ENCODE measurements at regions not wholly inside any gene's neighbourhood (a gene's known extent, or its start where the extent isn't known, plus 50 kb on each side); places are given as distances from the start of the nearest gene placed in this dataset.

GRCh38 chr2:41785251-41786022 lies 262.4 kb upstream of the PKDCC start:
- no peak overlapping the region for H3K9ac ChIP-seq
- Mint-ChIP-seq H3K27me3 (ENCODE audit: insufficient read depth, low read depth) (peaks cover 7% of the 10 kb centered on the region), H3K4me3 (no peak overlapping the region), H3K36me3 (no peaks in the 10 kb centered on the region), H3K27ac (no peak overlapping the region), H3K9me3 (no peaks in the 10 kb centered on the region), H3K4me1 (peaks cover 9% of the 10 kb centered on the region)
- H3K9me3 ChIP-seq (ENCODE audit: low read depth), result no peaks in the 10 kb centered on the region
- no peaks in the 10 kb centered on the region for H4K20me1 ChIP-seq (ENCODE audit: low read depth)
- H3K36me3 ChIP-seq, result no peaks in the 10 kb centered on the region
- H3K4me3 ChIP-seq, result no peak overlapping the region
- H3K79me2 ChIP-seq (ENCODE audit: low read depth), result no peaks in the 10 kb centered on the region
- H3K4me2 ChIP-seq, result no peak overlapping the region
- no peaks in the 10 kb centered on the region for H3K27me3 ChIP-seq
- H2AFZ ChIP-seq (replicated peaks), result no peak overlapping the region
- H3F3A ChIP-seq (ENCODE audit: low read depth), result no peaks in the 10 kb centered on the region
- no peak overlapping the region for H3K27ac ChIP-seq
- DNase-seq (ENCODE audit: low spot score), result no peak
- no peaks in the 10 kb centered on the region for H3K4me1 ChIP-seq
- no peak for TF ChIP-seq EZH2 (IDR thresholded peaks at IDR 0.05)
- TF ChIP-seq EZH2phosphoT487 (IDR thresholded peaks at IDR 0.05), result no peak
- TF ChIP-seq CTCF (IDR thresholded peaks at IDR 0.05), result no peak

- no peaks in the 10 kb centered on the region for H3K4me1 ChIP-seq
- H3K79me2 ChIP-seq (ENCODE audit: low read depth), result no peaks in the 10 kb centered on the region
- H3K4me2 ChIP-seq, result no peak overlapping the region
- H3K4me1 Mint-ChIP-seq, result no peaks in the 10 kb centered on the region
- DNase-seq (ENCODE audit: low spot score), result peak; percentile 65
- H3K36me3 Mint-ChIP-seq, result no peaks in the 10 kb centered on the region
- H3K27ac Mint-ChIP-seq, result no peak overlapping the region
- no peak overlapping the region for H3K9ac ChIP-seq
- H3K4me3 Mint-ChIP-seq, result peak overlapping the region; percentile 3
- peaks cover 3% of the 10 kb centered on the region for H4K20me1 ChIP-seq (ENCODE audit: low read depth)
- no peaks in the 10 kb centered on the region for H3K27me3 ChIP-seq
- no peak overlapping the region for H2AFZ ChIP-seq (replicated peaks)
- no peaks in the 10 kb centered on the region for H3F3A ChIP-seq (ENCODE audit: low read depth)
- TF ChIP-seq EZH2phosphoT487 (IDR thresholded peaks at IDR 0.05) (no peak), EZH2 (IDR thresholded peaks at IDR 0.05) (no peak)
- H3K36me3 ChIP-seq, result no peaks in the 10 kb centered on the region
- H3K9me3 Mint-ChIP-seq, result no peaks in the 10 kb centered on the region
- H3K4me3 ChIP-seq, result no peak overlapping the region
- peaks cover 9% of the 10 kb centered on the region for H3K27me3 Mint-ChIP-seq (ENCODE audit: insufficient read depth, low read depth)
- no peaks in the 10 kb centered on the region for H3K9me3 ChIP-seq (ENCODE audit: low read depth)
- H3K27ac ChIP-seq, result no peak overlapping the region
Observed at GRCh38 chr2:41791523-41791922, 256.3 kb upstream of the PKDCC start.

GRCh38 chr2:41803361-41803760 lies 244.5 kb upstream of the PKDCC start:
- peaks cover 13% of the 10 kb centered on the region for H3K9me3 Mint-ChIP-seq
- H3K4me3 ChIP-seq, result no peak overlapping the region
- H3K27me3 Mint-ChIP-seq (ENCODE audit: insufficient read depth, low read depth), result no peaks in the 10 kb centered on the region
- no peaks in the 10 kb centered on the region for H4K20me1 ChIP-seq (ENCODE audit: low read depth)
- no peak for TF ChIP-seq EZH2phosphoT487 (IDR thresholded peaks at IDR 0.05)
- no peak for TF ChIP-seq EZH2 (IDR thresholded peaks at IDR 0.05)
- TF ChIP-seq CTCF (IDR thresholded peaks at IDR 0.05), result no peak
- no peaks in the 10 kb centered on the region for H3K36me3 ChIP-seq
- H3K4me2 ChIP-seq, result no peak overlapping the region
- H3K4me3 Mint-ChIP-seq, result no peak overlapping the region
- H2AFZ ChIP-seq (replicated peaks), result no peak overlapping the region
- no peak overlapping the region for H3K9ac ChIP-seq
- H3K27ac ChIP-seq, result no peak overlapping the region
- H3K4me1 ChIP-seq, result no peaks in the 10 kb centered on the region
- H3K27ac Mint-ChIP-seq, result no peak overlapping the region
- H3K79me2 ChIP-seq (ENCODE audit: low read depth), result no peaks in the 10 kb centered on the region
- H3K27me3 ChIP-seq, result no peaks in the 10 kb centered on the region
- DNase-seq (ENCODE audit: low spot score), result no peak
- H3K4me1 Mint-ChIP-seq, result no peaks in the 10 kb centered on the region
- H3K9me3 ChIP-seq (ENCODE audit: low read depth), result no peaks in the 10 kb centered on the region
- H3F3A ChIP-seq (ENCODE audit: low read depth), result no peaks in the 10 kb centered on the region
- no peaks in the 10 kb centered on the region for H3K36me3 Mint-ChIP-seq

- Histone ChIP-seq H3K79me2 (ENCODE audit: low read depth) (no peaks in the 10 kb centered on the region), H3K4me3 (no peak overlapping the region), H3K36me3 (no peaks in the 10 kb centered on the region), H3K27me3 (peaks cover 4% of the 10 kb centered on the region), H3K9me3 (ENCODE audit: low read depth) (no peaks in the 10 kb centered on the region), H3K9ac (no peak overlapping the region), H4K20me1 (ENCODE audit: low read depth) (no peaks in the 10 kb centered on the region), H3F3A (ENCODE audit: low read depth) (no peaks in the 10 kb centered on the region), H3K27ac (no peak overlapping the region), H3K4me1 (no peaks in the 10 kb centered on the region), H3K4me2 (no peak overlapping the region), H2AFZ (replicated peaks) (no peak overlapping the region)
- DNase-seq (ENCODE audit: low spot score), result no peak
- Mint-ChIP-seq H3K9me3 (peaks cover 9% of the 10 kb centered on the region), H3K4me1 (no peaks in the 10 kb centered on the region), H3K27ac (no peak overlapping the region), H3K36me3 (no peaks in the 10 kb centered on the region), H3K4me3 (no peak overlapping the region), H3K27me3 (ENCODE audit: insufficient read depth, low read depth) (peaks cover 3% of the 10 kb centered on the region)
- no peak for TF ChIP-seq EZH2 (IDR thresholded peaks at IDR 0.05)
- peak; percentile 18 for TF ChIP-seq CTCF (IDR thresholded peaks at IDR 0.05)
Observed at GRCh38 chr2:41806286-41806685, 241.5 kb upstream of the PKDCC start.

All from neural progenitor cell (in vitro differentiated cells).